Motor neuron (in vitro differentiated cells): ENCODE measurements at regions not wholly inside any gene's neighbourhood (a gene's known extent, or its start where the extent isn't known, plus 50 kb on each side); places are given as distances from the start of the nearest gene placed in this dataset.

ENCODE experiments used
- ATAC-seq, 8 experiments: fragments of 200-7000 bp; cut with Tn5 transposase; replicated peaks in 6 of 8; 2 replicates each; pipeline ENCODE4 v1.8.0; 2021; ENCODE audit warnings: mild to moderate bottlenecking in 8 of 8, moderate library complexity in 8 of 8
- H3K27ac ChIP-seq, 2 donors: fragments of 250-450 bp; sonication (Bioruptor Pico); 2 replicates each; pipeline ENCODE4 v1.9.0; 2021; ENCODE audit warnings: antibody characterized with exemption in 2 of 2, mild to moderate bottlenecking in 2 of 2, moderate library complexity in 1 of 2
- H3K4me1 ChIP-seq, 2 donors: fragments of 250-450 bp; sonication (Bioruptor Pico); replicated peaks in 1 of 2; 2 replicates each; pipeline ENCODE4 v1.6.1; 2021; ENCODE audit warnings: antibody characterized with exemption in 2 of 2, mild to moderate bottlenecking in 2 of 2, moderate library complexity in 1 of 2
- H3K4me3 ChIP-seq, 5 donors: fragments of 250-450 bp; sonication (Bioruptor Pico); 2 replicates each; pipeline ENCODE4 v1.9.0; 2021; ENCODE audit warnings: antibody characterized with exemption in 5 of 5, mild to moderate bottlenecking in 5 of 5, moderate library complexity in 4 of 5
- WGBS, 10 experiments: fragments of 450-650 bp; shearing (Covaris generic); methylation state at CpG; one replicate each; pipeline ENCODE4 v1.0.0; 2022; 5-methylcytosine and 5-hydroxymethylcytosine counted together
- in situ Hi-C, 9 experiments: fragments of 400-800 bp; cut with MboI; loops; one replicate each; pipeline ENCODE4 v1.15.0; 2021; ENCODE audit warnings: low sequenced_read_pairs in 9 of 9, low pct_unique_long_range_greater_than_20kb in 2 of 9; ENCODE audit not compliant: unreplicated experiment in 9 of 9

GRCh38 chr10:117601716-117602115 lies 59.2 kb downstream of the EMX2 start:
- ATAC-seq = no peak
- in situ Hi-C loops = no loop called here
- 83 to 100% (median 100%) methylated on average over 1 of the region's 1 CpG; no CpG with 5 or more reads in 6 of the 10 experiments for WGBS, 10 experiments
- no peak overlapping the region for H3K4me3 ChIP-seq
- no peak overlapping the region for H3K27ac ChIP-seq
- no peaks in the 10 kb centered on the region for H3K4me1 ChIP-seq

GRCh38 chr10:117603081-117603480 lies 60.5 kb downstream of the EMX2 start:
- H3K27ac ChIP-seq = no peak overlapping the region
- WGBS, 10 experiments = 20 to 92% (median 77%) methylated on average over 1 to 3 of the region's 6 CpGs; no CpG with 5 or more reads in 4 of the 10 experiments
- ATAC-seq = no peak
- in situ Hi-C loops = no loop called here
- H3K4me1 ChIP-seq = no peaks in the 10 kb centered on the region
- H3K4me3 ChIP-seq = no peak overlapping the region

DNA sequence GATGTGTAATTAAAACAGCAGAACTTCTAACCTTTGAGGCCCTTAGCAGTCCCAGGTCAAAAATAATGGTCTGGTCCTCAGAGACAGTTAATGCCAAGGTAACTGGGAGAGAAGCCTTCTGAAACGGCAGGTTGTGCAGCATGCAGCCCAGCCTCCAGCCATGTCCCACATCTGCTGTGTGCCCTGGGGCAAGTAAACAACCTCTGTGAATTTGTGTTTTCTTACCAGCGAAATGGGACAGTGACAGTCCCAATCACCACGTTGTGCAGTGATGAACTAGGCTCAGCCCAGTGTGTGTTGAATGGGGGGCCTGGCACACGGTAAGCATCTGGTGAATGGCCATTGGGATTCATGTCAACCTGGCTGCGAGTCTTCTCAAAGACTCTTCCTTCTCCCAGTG lies 61.2 kb downstream of the EMX2 start:
- WGBS, 10 experiments = 20 to 87% (median 64%) methylated on average over 1 to 3 of the region's 5 CpGs; no CpG with 5 or more reads in 4 of the 10 experiments
- Histone ChIP-seq H3K4me1 (no peaks in the 10 kb centered on the region), H3K4me3 (no peak overlapping the region), H3K27ac (no peak overlapping the region)
- in situ Hi-C loops = no loop called here
- ATAC-seq = no peak

DNA sequence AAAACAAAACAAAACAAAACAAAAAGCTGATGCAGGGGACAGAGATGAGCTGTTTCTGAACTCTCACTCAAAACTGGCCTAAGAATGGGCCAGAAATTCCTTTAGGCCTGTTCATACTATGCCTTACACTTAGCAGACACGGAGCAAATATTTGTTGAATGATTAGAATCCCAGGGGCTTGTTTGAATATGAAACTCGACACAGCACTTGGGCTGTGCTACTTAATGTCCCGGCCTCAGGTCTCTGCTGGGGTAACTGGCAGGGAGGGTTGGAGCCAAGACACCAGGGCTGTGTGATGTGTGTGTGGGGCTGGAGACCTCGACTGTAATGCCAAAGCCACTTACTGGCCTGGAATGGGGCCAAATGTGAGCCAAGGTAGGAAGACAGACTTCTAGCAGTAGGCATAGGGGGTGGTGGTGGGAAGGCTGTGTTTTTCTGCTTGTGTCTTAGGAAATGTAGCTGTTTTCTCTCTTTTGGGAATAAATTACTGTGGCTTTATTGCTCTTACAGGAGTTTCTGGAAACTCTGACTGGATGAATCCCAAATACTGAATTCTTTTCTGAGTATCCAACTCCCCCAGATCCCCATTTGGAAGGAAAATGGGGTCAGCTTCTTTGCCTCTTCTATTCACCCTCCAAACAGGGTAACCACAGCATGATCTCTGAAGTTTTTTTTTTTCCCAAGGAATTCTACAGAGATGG lies 66.7 kb downstream of the EMX2 start:
- WGBS, 10 experiments = 0 to 86% (median 37%) methylated on average over 1 to 4 of the region's 4 CpGs; no CpG with 5 or more reads in 4 of the 10 experiments
- in situ Hi-C loops = no loop called here
- Histone ChIP-seq H3K27ac (no peak overlapping the region), H3K4me1 (no peaks in the 10 kb centered on the region), H3K4me3 (no peak overlapping the region)
- ATAC-seq = peak in 4 of 8 experiments; percentile 42 to 76 (median 68)

- in situ Hi-C loops = no loop called here
- 0 to 100% (median 78%) methylated on average over 1 to 4 of the region's 4 CpGs; no CpG with 5 or more reads in 1 of the 10 experiments for WGBS, 10 experiments
- ATAC-seq = no peak
- Histone ChIP-seq H3K27ac (no peak overlapping the region), H3K4me3 (no peak overlapping the region), H3K4me1 (no peaks in the 10 kb centered on the region)
These were observed 67.2 kb downstream of the EMX2 start for GRCh38 chr10:117609796-117610170.

DNA sequence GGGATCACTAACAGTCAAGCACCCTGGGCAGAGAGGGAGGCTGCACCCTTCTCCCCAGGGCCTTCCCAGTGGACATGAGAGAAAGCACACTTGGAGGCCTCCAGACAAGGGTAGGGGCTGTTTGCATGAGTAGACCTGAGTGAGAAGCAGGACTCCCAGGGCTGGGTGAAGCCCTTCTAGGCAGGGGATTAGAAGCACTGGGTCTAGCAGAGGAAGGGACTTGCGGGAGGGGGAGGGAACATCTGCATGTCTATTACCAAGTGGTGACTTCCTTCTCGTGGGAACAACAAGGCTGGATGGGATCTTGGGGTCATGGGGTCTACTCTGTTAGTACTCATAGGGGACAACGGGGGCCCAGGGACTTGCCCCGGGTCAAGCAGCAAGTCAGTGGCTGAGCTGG lies 67.8 kb downstream of the EMX2 start:
- in situ Hi-C loops = no loop called here
- Histone ChIP-seq H3K4me1 (no peaks in the 10 kb centered on the region), H3K4me3 (no peak overlapping the region), H3K27ac (no peak overlapping the region)
- ATAC-seq = no peak
- WGBS, 10 experiments = 17 to 60% (median 40%) methylated on average over 1 to 2 of the region's 4 CpGs; no CpG with 5 or more reads in 7 of the 10 experiments

GRCh38 chr10:117612113-117612512 lies 69.6 kb downstream of the EMX2 start:
- no peak overlapping the region for H3K27ac ChIP-seq
- ATAC-seq = no peak
- no peaks in the 10 kb centered on the region for H3K4me1 ChIP-seq
- H3K4me3 ChIP-seq = no peak overlapping the region
- in situ Hi-C loops = no loop called here
- WGBS, 10 experiments = 80 to 100% (median 100%) methylated on average over 1 of the region's 1 CpG; no CpG with 5 or more reads in 2 of the 10 experiments

DNA sequence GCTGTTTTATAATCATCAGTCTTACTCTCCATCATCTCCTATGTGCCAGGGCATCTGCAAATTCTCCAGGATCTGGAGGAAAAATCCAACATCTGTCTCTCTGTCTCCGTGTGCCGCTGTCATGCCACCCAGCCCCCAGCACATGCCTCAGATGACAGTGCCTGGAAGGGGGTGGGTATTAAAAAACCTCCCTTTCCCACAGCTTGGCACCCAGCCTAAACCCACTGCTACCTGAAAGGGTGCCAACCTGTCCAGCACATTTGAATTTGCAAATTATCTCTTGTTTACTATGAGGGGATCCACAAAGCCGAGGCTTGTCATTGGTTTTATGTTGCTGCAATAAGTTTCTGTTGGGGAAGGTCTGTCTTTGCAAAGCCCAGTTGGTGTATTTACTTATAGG lies 73.1 kb downstream of the EMX2 start:
- in situ Hi-C loops = no loop called here
- no peak for ATAC-seq
- Histone ChIP-seq H3K4me3 (no peak overlapping the region), H3K4me1 (no peaks in the 10 kb centered on the region), H3K27ac (no peak overlapping the region)
- 38 to 100% (median 57%) methylated on average over 1 to 3 of the region's 3 CpGs; no CpG with 5 or more reads in 5 of the 10 experiments for WGBS, 10 experiments

- Histone ChIP-seq H3K27ac (no peak overlapping the region), H3K4me1 (no peaks in the 10 kb centered on the region), H3K4me3 (no peak overlapping the region)
- 66 to 94% (median 84%) methylated on average over 2 to 9 of the region's 9 CpGs; no CpG with 5 or more reads in 1 of the 10 experiments for WGBS, 10 experiments
- no peak for ATAC-seq
- in situ Hi-C loops = no loop called here
These were observed 73.6 kb downstream of the EMX2 start for GRCh38 chr10:117616179-117616578.

DNA sequence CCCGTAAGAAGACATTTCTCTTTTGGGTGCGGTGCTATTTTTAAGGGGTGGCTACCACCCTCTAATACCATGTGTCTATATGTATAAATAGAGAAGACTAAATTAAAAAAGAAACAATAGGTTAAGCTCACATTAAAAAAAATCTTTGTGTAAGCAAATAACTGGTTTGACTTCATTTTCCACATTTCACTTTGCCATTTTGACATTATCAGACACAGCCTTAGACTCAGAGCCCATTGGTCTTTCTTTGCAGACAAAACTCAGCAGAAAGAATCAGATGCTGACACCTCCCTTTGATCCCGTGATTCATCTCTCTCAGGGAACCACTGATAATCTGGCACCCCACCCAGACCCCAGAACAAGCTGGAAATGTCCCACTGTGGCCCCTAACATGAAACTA lies 74.5 kb downstream of the EMX2 start:
- in situ Hi-C loops = no loop called here
- Histone ChIP-seq H3K4me3 (no peak overlapping the region), H3K4me1 (no peaks in the 10 kb centered on the region), H3K27ac (no peak overlapping the region)
- WGBS, 10 experiments = 56 to 100% (median 74%) methylated on average over 1 to 3 of the region's 3 CpGs; no CpG with 5 or more reads in 2 of the 10 experiments
- no peak for ATAC-seq

GRCh38 chr10:117617659-117618058 lies 75.1 kb downstream of the EMX2 start:
- H3K4me1 ChIP-seq = no peaks in the 10 kb centered on the region

DNA sequence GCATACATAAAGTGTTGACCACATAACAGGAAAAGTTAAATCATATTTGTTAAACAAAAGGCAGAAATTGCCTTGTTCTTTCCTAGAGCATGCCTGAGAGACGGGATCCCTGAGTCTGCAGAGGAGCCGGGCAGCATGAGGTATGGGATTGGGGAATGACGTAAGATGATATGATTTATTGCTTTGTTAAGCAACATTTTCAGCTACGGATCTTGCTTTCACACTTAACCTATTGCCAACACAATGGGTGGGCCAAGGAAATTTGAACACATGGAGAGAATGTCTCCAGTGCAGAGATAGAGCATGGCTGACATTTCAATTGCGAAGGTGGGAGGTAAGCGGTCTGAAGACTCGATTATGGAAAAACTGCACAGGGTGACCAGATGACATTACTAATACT lies 76.7 kb downstream of the EMX2 start:
- no peak for ATAC-seq
- no peak overlapping the region for H3K27ac ChIP-seq
- H3K4me3 ChIP-seq = no peak overlapping the region
- no peaks in the 10 kb centered on the region for H3K4me1 ChIP-seq
- WGBS, 10 experiments = 0 to 100% (median 75%) methylated on average over 1 to 7 of the region's 7 CpGs; no CpG with 5 or more reads in 1 of the 10 experiments
- in situ Hi-C loops = no loop called here

More at GRCh38 chr10:117617659-117618058, 75.1 kb downstream of the EMX2 start:
- Histone ChIP-seq H3K27ac (no peak overlapping the region), H3K4me3 (no peak overlapping the region)
- in situ Hi-C loops = no loop called here
- WGBS, 10 experiments = 50 to 100% (median 94%) methylated on average over 1 to 2 of the region's 5 CpGs; no CpG with 5 or more reads in 5 of the 10 experiments
- ATAC-seq = no peak

DNA sequence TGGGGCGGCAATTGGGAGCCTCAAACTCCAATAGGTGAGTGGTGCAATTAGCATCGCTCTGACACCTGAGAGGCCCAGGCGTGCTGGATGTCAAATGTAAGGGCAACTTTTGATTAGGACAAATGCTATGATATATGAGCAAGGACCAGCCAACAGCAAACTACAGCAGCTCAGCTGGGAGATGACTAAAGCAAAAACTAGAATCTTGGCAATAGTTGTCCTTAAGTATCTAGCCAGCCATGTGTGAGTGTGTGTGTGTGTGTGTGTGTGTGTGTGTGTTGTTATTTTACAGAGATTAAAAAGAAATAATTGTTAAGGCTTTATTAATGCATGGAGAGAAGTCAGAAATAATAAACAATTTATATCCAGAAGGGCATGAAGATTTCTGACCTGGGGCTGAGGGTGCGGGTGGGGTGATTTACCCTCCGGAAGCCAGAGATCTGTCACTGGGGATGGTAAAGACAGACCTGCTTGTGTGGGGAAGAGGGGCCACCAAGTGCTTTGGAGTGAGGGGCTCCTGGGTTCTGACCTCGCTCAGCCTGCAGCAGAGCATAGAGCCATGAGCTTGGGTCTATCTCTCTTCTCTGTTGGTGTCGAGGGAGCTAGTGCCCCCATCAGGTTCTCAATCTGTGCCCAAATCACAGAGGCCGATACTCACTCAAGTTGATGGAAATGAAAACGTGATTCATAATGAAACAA lies 77.3 kb downstream of the EMX2 start:
- Histone ChIP-seq H3K27ac (no peak overlapping the region), H3K4me3 (no peak overlapping the region), H3K4me1 (no peaks in the 10 kb centered on the region)
- ATAC-seq = no peak
- in situ Hi-C loops = no loop called here
- 75 to 100% (median 84%) methylated on average over 1 to 6 of the region's 9 CpGs; no CpG with 5 or more reads in 3 of the 10 experiments for WGBS, 10 experiments
